Motor neuron (in vitro differentiated cells): ENCODE measurements at regions not wholly inside any gene's neighbourhood (a gene's known extent, or its start where the extent isn't known, plus 50 kb on each side); places are given as distances from the start of the nearest gene placed in this dataset.

ENCODE experiments used
- ATAC-seq, 8 experiments: fragments of 200-7000 bp; cut with Tn5 transposase; replicated peaks in 6 of 8; 2 replicates each; pipeline ENCODE4 v1.8.0; 2021; ENCODE audit warnings: mild to moderate bottlenecking in 8 of 8, moderate library complexity in 8 of 8
- H3K27ac ChIP-seq, 2 donors: fragments of 250-450 bp; sonication (Bioruptor Pico); 2 replicates each; pipeline ENCODE4 v1.9.0; 2021; ENCODE audit warnings: antibody characterized with exemption in 2 of 2, mild to moderate bottlenecking in 2 of 2, moderate library complexity in 1 of 2
- H3K4me1 ChIP-seq, 2 donors: fragments of 250-450 bp; sonication (Bioruptor Pico); replicated peaks in 1 of 2; 2 replicates each; pipeline ENCODE4 v1.6.1; 2021; ENCODE audit warnings: antibody characterized with exemption in 2 of 2, mild to moderate bottlenecking in 2 of 2, moderate library complexity in 1 of 2
- H3K4me3 ChIP-seq, 5 donors: fragments of 250-450 bp; sonication (Bioruptor Pico); 2 replicates each; pipeline ENCODE4 v1.9.0; 2021; ENCODE audit warnings: antibody characterized with exemption in 5 of 5, mild to moderate bottlenecking in 5 of 5, moderate library complexity in 4 of 5
- WGBS, 10 experiments: fragments of 450-650 bp; shearing (Covaris generic); methylation state at CpG; one replicate each; pipeline ENCODE4 v1.0.0; 2022; 5-methylcytosine and 5-hydroxymethylcytosine counted together
- in situ Hi-C, 9 experiments: fragments of 400-800 bp; cut with MboI; loops; one replicate each; pipeline ENCODE4 v1.15.0; 2021; ENCODE audit warnings: low sequenced_read_pairs in 9 of 9, low pct_unique_long_range_greater_than_20kb in 2 of 9; ENCODE audit not compliant: unreplicated experiment in 9 of 9

DNA sequence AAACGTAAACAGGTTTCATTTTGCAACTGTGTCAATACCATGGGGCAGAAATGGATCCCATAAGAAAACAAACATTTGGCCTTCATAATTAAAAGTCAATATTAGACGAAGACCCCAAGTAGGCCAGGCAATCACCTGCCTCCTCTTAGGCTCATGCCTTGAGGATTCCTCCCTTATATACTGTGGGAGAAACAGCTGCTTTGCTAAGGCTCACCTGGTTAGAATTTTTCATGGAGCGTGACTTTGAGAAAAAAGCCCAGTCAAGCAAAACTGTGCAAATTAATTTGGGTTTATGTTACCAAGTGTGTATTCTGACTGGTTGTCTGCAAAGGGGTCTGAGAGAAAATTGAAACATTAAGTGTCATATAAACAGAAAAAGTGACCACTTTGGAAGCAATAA is 605.3 kb upstream of the USP24 start:
- no peak for ATAC-seq
- H3K27ac ChIP-seq: no peak overlapping the region
- in situ Hi-C loops: no loop called here
- 63 to 100% (median 85%) methylated on average over 1 to 3 of the region's 3 CpGs for WGBS, 10 experiments
- no peak overlapping the region for H3K4me3 ChIP-seq
- peaks cover 16 to 21% of the 10 kb centered on the region in 2 donors for H3K4me1 ChIP-seq

DNA sequence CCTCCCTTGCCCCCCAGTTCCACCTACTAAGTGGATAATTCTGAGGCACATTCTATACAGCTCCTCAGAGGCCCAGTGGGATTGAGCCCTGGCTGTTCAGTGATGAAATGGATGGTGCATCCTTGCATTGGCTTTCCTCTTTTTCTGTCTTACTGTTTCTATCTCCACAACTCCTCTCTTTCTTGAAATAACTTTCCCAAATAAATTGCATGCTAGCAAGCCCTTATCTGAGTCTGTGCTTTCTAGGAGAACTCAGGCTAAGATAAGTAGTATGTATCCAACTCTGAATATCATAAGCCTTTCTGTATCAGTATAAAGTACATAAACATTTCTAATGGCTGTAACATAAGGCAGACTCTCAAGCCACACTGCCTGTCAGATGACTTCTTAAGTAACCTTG is 603.8 kb upstream of the USP24 start:
- no peak for ATAC-seq
- Histone ChIP-seq H3K27ac (no peak overlapping the region), H3K4me3 (no peak overlapping the region), H3K4me1 (peaks cover 16 to 21% of the 10 kb centered on the region in 2 donors)
- in situ Hi-C loops: no loop called here

DNA sequence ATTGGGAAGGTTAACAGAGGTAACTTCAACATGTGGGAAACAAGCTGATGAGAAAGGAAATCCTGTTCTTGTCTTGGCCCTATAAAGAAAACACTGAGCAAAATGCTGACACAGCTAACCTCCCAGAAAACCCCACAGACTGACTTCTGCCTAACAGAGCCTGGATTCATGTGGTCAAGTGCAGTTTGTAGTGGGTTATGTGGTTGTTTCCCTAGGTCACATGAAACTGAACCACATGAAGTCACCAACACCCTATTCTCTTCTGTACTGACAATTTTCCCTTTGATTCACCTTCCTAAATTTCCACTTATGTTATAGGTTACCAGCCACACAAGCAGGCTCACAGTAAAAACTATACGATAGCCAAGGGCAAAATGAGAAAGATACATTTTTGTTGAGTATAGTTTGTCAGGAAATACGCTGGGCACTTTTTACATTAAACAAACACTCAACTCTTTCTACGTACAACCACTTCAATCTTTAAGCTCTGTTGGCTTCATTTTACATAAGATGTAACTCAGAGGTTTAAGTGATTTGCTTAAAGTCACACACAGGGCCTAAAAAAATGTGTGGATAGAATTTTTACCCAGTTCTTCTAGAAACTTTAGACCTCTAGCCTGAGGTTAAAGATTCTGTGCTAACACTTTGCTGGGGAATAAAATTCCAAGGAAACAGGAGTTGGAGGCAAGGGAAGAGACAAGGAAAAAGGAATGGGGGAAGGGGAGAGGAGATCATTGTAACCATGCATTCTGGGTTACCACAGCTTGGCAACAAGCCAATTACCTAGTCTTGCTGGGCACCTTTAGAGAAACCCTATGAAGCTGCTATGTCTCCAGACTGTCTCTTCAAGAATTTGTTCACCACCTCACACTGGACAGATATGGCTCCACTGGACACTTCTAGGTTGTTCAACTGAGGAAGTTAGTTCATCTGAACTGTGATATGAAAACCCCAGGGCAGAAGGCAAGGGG is 601.6 kb upstream of the USP24 start:
- no peak for ATAC-seq
- 75 to 100% (median 88%) methylated on average over 1 to 3 of the region's 3 CpGs for WGBS, 10 experiments
- in situ Hi-C loops: no loop called here

DNA sequence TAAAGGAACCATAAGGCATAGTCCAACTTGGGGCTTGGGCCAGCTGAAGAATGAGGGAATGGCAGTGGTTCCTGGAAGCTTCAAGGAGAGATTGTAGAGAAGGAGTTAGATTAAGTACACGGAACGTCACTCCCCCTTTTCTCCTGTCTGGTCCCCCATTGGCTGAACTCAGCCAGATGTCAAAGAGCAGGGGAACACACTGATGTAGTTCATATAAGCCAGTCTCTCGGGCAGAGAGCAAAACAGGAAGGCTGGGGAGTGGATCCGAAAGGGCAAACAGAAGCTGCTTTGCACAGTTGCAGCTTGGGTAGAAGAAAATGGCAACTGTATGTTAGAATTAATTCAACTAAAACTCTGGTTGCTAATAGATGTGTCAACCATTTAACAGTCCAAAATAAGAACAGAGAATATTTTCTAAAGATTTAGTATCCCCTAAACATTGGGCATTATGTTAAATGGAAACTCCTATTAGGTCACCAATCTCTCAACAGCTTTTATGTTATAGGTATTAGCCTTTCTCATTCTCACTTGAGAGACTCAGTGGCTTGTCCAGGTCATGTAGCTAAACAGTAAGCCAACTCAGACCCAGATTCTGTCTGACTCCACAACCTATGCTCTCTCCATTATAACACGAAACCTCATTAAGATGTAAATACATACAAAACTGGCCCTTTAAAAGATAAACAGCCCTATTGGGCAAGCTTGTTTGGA is 600.7 kb upstream of the USP24 start:
- H3K4me3 ChIP-seq: no peak overlapping the region
- no peak for ATAC-seq
- 33 to 91% (median 82%) methylated on average over 1 to 5 of the region's 5 CpGs; no CpG with 5 or more reads in 2 of the 10 experiments for WGBS, 10 experiments
- in situ Hi-C loops: no loop called here
- H3K4me1 ChIP-seq: peaks cover 2 to 4% of the 10 kb centered on the region in 2 donors
- H3K27ac ChIP-seq: no peak overlapping the region

More for the DNA sequence above, 601.6 kb upstream of the USP24 start:
- peaks cover 10 to 13% of the 10 kb centered on the region in 2 donors for H3K4me1 ChIP-seq
- no peak overlapping the region for H3K4me3 ChIP-seq
- no peak overlapping the region for H3K27ac ChIP-seq

DNA sequence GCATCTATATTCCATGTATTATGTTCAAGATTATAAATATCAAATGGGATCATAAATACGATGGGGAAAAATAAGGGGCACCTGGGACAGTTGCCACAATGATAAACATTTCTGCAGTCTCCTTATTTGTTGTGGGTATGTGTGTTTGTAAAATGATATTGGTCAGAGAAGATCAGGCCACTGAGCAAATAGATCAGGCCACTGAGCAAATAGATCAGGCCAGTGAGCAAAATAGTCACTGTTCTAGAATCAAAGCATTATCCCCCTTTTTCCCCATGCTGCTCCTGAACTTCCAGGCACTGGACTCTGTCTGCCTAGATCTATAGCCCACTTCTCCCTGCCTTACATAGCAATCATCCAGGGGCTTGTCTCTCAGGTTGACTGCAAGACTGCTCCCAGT is 599.8 kb upstream of the USP24 start:
- Histone ChIP-seq H3K27ac (no peak overlapping the region), H3K4me1 (no peaks in the 10 kb centered on the region)
- in situ Hi-C loops: no loop called here

DNA sequence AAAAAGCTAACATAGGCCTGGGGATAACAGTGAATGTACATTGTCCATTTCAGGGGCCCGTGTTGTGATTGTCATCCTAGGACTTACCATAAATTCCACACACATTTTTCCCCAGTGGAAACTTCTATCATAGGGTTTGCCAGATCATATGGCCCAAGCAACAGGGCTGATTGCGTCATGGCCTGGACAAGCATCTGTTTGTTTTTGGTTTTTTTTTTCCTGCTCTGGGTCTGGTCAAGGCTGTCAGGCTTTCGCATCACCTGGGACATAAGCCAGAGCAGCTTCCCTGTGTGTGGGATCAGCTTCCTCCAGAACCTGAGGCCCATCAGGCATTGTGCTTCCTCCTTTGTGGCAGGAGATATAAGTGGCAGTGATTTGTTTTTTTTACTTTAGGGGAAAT is 598.5 kb upstream of the USP24 start:
- Histone ChIP-seq H3K4me1 (no peaks in the 10 kb centered on the region), H3K4me3 (no peak overlapping the region), H3K27ac (no peak overlapping the region)
- ATAC-seq: peak in 2 of 8 experiments; percentile 53 to 63
- 0 to 100% (median 78%) methylated on average over 1 to 3 of the region's 3 CpGs; no CpG with 5 or more reads in 2 of the 10 experiments for WGBS, 10 experiments
- in situ Hi-C loops: no loop called here

More for the DNA sequence above, 599.8 kb upstream of the USP24 start:
- no peak for ATAC-seq
- H3K4me3 ChIP-seq: no peak overlapping the region
- 50 to 100% (median 82%) methylated on average over 1 of the region's 1 CpG; no CpG with 5 or more reads in 1 of the 10 experiments for WGBS, 10 experiments

DNA sequence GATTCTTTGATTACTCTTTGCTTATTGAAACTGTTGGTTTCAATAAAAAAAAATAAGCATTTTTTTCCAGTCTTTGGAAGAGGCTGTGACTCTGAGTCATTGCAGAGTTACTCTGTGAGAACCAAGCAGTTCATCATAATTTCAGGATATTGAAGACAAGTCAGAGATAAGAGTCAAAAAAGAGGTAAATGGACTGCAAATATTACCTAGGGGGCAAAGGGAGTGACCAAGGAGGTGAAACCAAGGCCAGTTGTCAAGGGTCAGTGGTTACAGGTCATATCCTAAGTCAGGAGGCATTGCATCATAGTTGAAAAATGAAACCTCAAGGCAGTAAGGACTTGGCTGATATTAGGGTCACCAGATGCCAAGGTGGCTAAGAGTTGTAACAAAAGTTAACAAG is 597.1 kb upstream of the USP24 start:
- Histone ChIP-seq H3K4me3 (no peak overlapping the region), H3K27ac (no peak overlapping the region), H3K4me1 (no peaks in the 10 kb centered on the region)
- peak in 1 of 8 experiments; percentile 37 for ATAC-seq
- in situ Hi-C loops: no loop called here

DNA sequence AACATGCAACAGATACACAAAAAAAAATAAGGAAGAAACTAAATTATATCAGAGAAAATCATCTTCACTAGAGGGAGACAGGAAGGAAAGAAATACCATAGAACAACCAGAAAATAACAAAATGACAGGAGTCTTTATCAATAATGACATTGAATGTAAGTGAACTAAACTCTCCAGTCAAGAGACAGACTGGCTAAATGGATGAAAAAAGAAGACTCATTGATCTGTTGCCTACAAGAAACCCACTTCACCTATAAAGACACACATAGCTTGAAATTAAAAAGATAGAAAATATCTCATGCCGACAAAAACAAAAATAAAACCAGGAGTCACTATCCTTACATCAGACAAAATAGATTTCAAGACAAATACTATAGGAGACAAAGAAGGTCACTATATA is 593.1 kb upstream of the USP24 start:
- no peak overlapping the region for H3K27ac ChIP-seq
- no peak for ATAC-seq
- no peak overlapping the region for H3K4me3 ChIP-seq
- in situ Hi-C loops: no loop called here
- 88 to 100% (median 100%) methylated on average over 1 of the region's 1 CpG; no CpG with 5 or more reads in 1 of the 10 experiments for WGBS, 10 experiments
- no peaks in the 10 kb centered on the region for H3K4me1 ChIP-seq

DNA sequence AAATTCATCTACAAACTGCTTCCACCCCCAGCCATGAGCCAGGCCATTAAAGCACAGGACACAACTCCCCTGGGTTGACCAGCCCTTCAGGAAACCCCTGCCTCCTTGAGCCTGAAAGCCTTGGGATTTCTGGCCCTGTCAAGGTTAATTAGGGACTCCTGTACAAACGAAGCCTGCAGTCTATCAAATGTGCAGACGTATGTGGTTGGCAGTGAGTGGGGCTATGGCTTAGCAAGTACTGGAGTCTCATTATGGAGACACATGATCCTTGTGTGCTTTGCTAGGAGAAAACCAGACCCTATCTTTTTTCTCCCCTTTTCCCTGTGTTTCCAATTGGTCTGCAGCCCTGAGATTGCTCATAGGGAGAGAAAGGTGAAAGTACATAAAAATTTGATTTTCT is 588.3 kb upstream of the USP24 start:
- H3K4me1 ChIP-seq: no peaks in the 10 kb centered on the region

DNA sequence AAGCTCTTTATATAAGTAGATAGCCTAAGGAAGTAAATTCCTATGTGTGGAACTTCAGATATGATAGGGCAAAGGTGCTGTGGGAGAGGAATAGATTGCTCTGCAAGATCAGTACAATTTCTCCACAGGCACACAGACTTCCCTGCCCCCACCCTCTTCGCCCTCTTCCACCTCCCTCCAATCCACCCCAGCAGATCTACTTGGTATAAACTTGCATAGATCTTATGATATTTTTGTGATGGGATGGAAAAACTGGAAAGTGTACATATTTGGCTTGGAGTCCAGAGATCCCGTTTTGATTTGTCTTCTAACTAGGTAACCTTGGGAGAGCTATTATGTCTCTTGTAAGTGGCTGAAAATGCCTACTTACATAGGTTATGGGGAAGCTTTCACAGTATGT is 586.3 kb upstream of the USP24 start:
- H3K27ac ChIP-seq: no peak overlapping the region
- H3K4me3 ChIP-seq: no peak overlapping the region
- in situ Hi-C loops: no loop called here
- no peaks in the 10 kb centered on the region for H3K4me1 ChIP-seq
- 60 to 100% (median 83%) methylated on average over 1 to 2 of the region's 2 CpGs; no CpG with 5 or more reads in 4 of the 10 experiments for WGBS, 10 experiments
- ATAC-seq: no peak

More for the DNA sequence above, 588.3 kb upstream of the USP24 start:
- no peak for ATAC-seq
- H3K27ac ChIP-seq: no peak overlapping the region
- no peak overlapping the region for H3K4me3 ChIP-seq
- in situ Hi-C loops: no loop called here
- WGBS, 10 experiments: 40 to 100% (median 67%) methylated on average over 1 to 2 of the region's 2 CpGs; no CpG with 5 or more reads in 5 of the 10 experiments

DNA sequence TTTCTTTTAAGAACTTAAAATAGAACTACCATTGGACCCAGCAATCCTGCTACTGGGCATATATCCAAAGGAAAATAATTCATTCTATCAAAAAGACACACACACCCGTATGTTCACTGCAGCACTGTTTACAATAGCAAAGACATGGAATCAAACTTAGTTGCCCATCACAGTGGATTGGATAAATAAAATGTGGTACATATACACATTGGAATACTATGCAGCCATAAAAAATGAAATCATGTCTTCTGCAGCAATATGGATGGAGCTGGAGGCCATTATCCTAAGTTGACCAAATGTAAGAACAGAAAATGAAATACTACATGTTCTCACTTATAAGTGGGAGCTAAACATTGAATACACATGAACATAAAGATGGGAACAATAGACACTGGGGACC is 585.3 kb upstream of the USP24 start:
- H3K4me3 ChIP-seq: no peak overlapping the region
- WGBS, 10 experiments: 0 to 95% (median 75%) methylated on average over 1 of the region's 1 CpG; no CpG with 5 or more reads in 3 of the 10 experiments
- no peak overlapping the region for H3K27ac ChIP-seq
- ATAC-seq: no peak
- no peaks in the 10 kb centered on the region for H3K4me1 ChIP-seq
- in situ Hi-C loops: no loop called here

DNA sequence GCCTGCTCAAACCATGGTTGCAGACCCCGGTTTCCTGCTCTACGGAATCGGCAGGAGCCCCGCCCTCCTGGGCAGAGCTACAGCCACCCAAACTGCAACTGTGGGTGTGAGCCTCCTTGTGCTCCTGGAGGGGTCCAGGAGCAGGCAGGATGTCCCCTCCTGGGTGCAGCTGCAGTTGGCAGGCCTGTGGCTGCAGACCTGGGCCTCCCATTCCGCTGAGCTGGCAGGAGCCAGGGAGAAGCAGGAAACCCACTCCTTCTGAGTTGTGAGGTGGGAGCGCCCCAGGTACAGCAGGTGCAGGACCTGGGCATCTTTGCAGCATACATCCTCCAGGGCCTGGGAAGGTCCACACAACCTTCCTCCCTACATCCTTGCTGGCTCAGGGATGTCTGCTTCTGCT is 578.7 kb upstream of the USP24 start:
- in situ Hi-C loops: no loop called here
- Histone ChIP-seq H3K4me3 (no peak overlapping the region), H3K4me1 (no peaks in the 10 kb centered on the region), H3K27ac (no peak overlapping the region)
- WGBS, 10 experiments: 80 to 100% (median 94%) methylated on average over 1 to 4 of the region's 6 CpGs; no CpG with 5 or more reads in 5 of the 10 experiments
- ATAC-seq: no peak

DNA sequence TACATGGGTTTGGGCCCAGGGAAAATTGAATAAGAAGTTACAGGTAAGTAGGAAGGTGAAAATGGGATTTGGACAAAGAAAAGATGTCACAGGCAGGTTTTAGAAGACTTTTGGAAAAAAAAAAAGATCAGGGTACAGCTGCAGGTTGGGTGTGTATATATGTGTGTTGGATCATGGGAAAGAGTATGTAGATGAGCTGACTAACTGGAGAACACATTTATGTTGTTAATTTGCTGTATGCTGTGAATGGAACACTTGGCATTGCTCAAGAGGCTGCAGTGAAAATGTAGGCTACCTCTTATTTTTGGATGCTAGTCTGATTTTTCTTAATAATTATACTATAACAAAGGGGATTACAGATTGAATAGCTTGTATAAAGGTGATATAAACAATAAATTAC is 577.7 kb upstream of the USP24 start:
- no peaks in the 10 kb centered on the region for H3K4me1 ChIP-seq
- no peak overlapping the region for H3K27ac ChIP-seq
- peak in 2 of 8 experiments; percentile 82 to 95 for ATAC-seq
- in situ Hi-C loops: no loop called here
- H3K4me3 ChIP-seq: no peak overlapping the region
